ENCODE measurements at regions not wholly inside any gene's neighbourhood (a gene's known extent, or its start where the extent isn't known, plus 50 kb on each side); places are given as distances from the start of the nearest gene placed in this dataset.
"Not testable (repeated sequence)": the region's sequence is repeated elsewhere in the genome, so short reads cannot be mapped to it uniquely, and the experiment has no call there.

- TF ChIP-seq CTCF, POLR2A (IDR thresholded peaks at IDR 0.05): not testable (repeated sequence)
Measured at GRCh38 chr2:91536549-91537263, 2845.2 kb downstream of the RPIA start.

All from Peyer's patch (tissue), 4 donors.